ENCODE measurements at regions not wholly inside any gene's neighbourhood (a gene's known extent, or its start where the extent isn't known, plus 50 kb on each side); places are given as distances from the start of the nearest gene placed in this dataset.

DNA sequence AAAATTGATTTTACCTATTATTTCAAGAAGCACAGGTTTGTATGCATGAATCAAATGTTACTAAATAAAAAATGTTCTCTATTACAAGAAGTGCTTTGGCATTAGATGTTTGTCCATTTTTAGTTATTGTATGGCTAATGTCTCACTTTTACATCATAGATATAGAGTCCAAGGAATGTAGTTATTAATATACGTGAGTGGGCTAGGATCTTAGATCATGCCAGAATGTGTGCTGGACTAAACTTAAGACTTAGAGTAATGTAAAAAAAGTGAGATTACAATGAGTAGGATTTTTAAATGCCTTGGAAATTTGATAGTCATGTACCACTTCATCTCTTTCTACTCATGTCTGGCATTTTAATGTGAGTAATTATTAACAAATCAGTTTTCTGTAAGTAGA is 196.6 kb downstream of the ARL4A start:
- H3K4me2 ChIP-seq (ENCODE audit: insufficient read depth, low read length) = peak overlapping the region; percentile 6
- H3K27me3 ChIP-seq (ENCODE audit: insufficient read depth, low read length) = no peaks in the 10 kb centered on the region
- no peaks in the 10 kb centered on the region for H3K79me2 ChIP-seq (ENCODE audit: insufficient read depth, low read length)
- no peaks in the 10 kb centered on the region for H3K9me3 ChIP-seq (ENCODE audit: low read depth, low read length)
- TF ChIP-seq, protein P1, sequence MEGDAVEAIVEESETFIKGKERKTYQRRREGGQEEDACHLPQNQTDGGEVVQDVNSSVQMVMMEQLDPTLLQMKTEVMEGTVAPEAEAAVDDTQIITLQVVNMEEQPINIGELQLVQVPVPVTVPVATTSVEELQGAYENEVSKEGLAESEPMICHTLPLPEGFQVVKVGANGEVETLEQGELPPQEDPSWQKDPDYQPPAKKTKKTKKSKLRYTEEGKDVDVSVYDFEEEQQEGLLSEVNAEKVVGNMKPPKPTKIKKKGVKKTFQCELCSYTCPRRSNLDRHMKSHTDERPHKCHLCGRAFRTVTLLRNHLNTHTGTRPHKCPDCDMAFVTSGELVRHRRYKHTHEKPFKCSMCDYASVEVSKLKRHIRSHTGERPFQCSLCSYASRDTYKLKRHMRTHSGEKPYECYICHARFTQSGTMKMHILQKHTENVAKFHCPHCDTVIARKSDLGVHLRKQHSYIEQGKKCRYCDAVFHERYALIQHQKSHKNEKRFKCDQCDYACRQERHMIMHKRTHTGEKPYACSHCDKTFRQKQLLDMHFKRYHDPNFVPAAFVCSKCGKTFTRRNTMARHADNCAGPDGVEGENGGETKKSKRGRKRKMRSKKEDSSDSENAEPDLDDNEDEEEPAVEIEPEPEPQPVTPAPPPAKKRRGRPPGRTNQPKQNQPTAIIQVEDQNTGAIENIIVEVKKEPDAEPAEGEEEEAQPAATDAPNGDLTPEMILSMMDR (IDR thresholded peaks at IDR 0.05; ENCODE audit: extremely low read depth, low read depth, low read length) = no peak
- no peaks in the 10 kb centered on the region for H4K20me1 ChIP-seq (ENCODE audit: insufficient read depth, low read length)
- H3K27ac ChIP-seq (ENCODE audit: low read depth, low read length) = no peak overlapping the region
- no peaks in the 10 kb centered on the region for H3K36me3 ChIP-seq (ENCODE audit: insufficient read depth, low read length)
- no peak for DNase-seq (ENCODE audit: insufficient read length, low spot score, missing footprints)
- H2AFZ ChIP-seq (ENCODE audit: low read length) = peak overlapping the region; percentile 5
- H3K4me3 ChIP-seq (ENCODE audit: insufficient read depth, low read length) = no peak overlapping the region
- H3K4me1 ChIP-seq (ENCODE audit: insufficient read depth, low read length) = peaks cover 14% of the 10 kb centered on the region

DNA sequence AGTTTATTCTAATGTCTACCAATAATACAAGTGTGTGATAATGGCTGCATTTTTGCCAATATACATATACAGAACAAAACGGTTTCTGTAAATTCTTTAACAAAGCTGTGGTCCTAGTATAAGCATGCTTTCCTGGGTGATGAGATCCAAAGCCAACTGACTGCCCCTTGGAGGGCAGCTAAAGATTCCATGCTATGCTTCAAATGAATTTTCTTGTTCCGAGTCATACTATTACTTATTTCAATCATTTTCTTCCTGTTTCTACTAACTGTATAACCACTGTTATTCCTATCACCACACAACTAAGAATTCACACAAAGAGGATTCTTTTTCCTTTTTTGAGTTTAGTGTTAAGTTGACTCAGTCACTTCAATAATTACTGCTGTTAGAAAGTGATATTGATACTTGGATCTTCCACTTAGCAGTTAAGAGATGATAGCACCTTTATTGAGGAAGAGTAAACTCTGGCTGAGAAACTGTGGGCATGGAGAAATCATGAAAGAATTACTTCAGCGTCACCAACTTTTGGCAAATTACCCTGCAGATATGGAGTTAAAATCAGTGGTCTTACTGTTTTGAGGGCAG is 197.5 kb downstream of the ARL4A start:
- Histone ChIP-seq H3K4me1 (ENCODE audit: insufficient read depth, low read length) (peaks cover 17% of the 10 kb centered on the region), H3K79me2 (ENCODE audit: insufficient read depth, low read length) (no peaks in the 10 kb centered on the region), H3K36me3 (ENCODE audit: insufficient read depth, low read length) (no peaks in the 10 kb centered on the region), H3K27me3 (ENCODE audit: insufficient read depth, low read length) (no peaks in the 10 kb centered on the region), H4K20me1 (ENCODE audit: insufficient read depth, low read length) (no peaks in the 10 kb centered on the region), H3K9me3 (ENCODE audit: low read depth, low read length) (no peaks in the 10 kb centered on the region), H3K4me3 (ENCODE audit: insufficient read depth, low read length) (no peak overlapping the region), H2AFZ (ENCODE audit: low read length) (peak overlapping the region; percentile 7), H3K27ac (ENCODE audit: low read depth, low read length) (peak overlapping the region; percentile 17), H3K4me2 (ENCODE audit: insufficient read depth, low read length) (no peak overlapping the region)
- no peak for DNase-seq (ENCODE audit: insufficient read length, low spot score, missing footprints)
- TF ChIP-seq, protein P1 (IDR thresholded peaks at IDR 0.05; ENCODE audit: extremely low read depth, low read depth, low read length) = no peak

DNA sequence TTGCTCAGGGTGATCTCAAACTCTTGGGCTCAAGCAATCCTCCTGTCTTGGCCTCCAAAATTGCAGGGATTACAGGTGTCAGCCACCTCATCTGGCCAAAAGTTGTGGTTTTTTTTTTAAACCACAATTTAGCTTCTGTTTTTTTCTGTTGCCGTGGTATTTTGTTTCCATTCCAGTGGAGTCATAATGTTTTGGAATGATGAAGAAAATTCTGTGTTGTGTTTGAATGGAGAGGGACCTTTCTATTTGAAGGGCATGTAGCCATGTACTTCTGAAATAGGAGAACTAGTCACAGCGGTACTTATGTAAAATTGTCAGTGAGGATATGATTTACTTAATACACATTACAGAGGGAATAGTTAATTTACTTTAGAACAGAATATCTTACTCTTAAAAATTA is 201.3 kb downstream of the ARL4A start:
- peak overlapping the region; percentile 31 for H3K4me2 ChIP-seq (ENCODE audit: insufficient read depth, low read length)
- no peak overlapping the region for H2AFZ ChIP-seq (ENCODE audit: low read length)
- DNase-seq (ENCODE audit: insufficient read length, low spot score, missing footprints) = no peak
- no peaks in the 10 kb centered on the region for H3K36me3 ChIP-seq (ENCODE audit: insufficient read depth, low read length)
- TF ChIP-seq, protein P1 (IDR thresholded peaks at IDR 0.05; ENCODE audit: extremely low read depth, low read depth, low read length) = no peak
- H3K9me3 ChIP-seq (ENCODE audit: low read depth, low read length) = no peaks in the 10 kb centered on the region
- no peak overlapping the region for H3K4me3 ChIP-seq (ENCODE audit: insufficient read depth, low read length)
- H3K27ac ChIP-seq (ENCODE audit: low read depth, low read length) = peak overlapping the region; percentile 65
- H3K4me1 ChIP-seq (ENCODE audit: insufficient read depth, low read length) = peaks cover 17% of the 10 kb centered on the region
- no peaks in the 10 kb centered on the region for H3K27me3 ChIP-seq (ENCODE audit: insufficient read depth, low read length)
- no peaks in the 10 kb centered on the region for H4K20me1 ChIP-seq (ENCODE audit: insufficient read depth, low read length)
- no peaks in the 10 kb centered on the region for H3K79me2 ChIP-seq (ENCODE audit: insufficient read depth, low read length)

DNA sequence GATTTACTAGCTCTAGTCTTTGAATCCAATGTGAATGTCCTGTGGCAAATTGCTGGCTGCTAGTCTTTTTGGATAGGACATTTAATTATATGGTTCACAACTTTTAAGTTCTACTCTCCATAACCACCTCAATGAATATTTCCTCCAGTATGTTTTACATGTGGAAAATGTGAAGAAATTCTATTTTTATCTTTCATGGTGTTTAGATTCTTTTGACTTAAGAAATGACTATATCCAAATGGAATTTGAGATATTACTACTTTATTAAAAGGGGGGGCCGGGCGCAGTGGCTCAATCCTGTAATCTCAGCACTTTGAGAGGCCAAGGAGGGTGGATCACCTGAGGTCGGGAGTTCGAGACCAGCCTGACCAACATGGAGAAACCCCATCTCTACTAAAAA is 202.0 kb downstream of the ARL4A start:
- Histone ChIP-seq H3K9me3 (ENCODE audit: low read depth, low read length) (no peaks in the 10 kb centered on the region), H3K4me3 (ENCODE audit: insufficient read depth, low read length) (no peak overlapping the region), H3K79me2 (ENCODE audit: insufficient read depth, low read length) (no peaks in the 10 kb centered on the region), H3K4me2 (ENCODE audit: insufficient read depth, low read length) (peak overlapping the region; percentile 31), H3K4me1 (ENCODE audit: insufficient read depth, low read length) (peaks cover 15% of the 10 kb centered on the region), H2AFZ (ENCODE audit: low read length) (no peak overlapping the region), H3K27me3 (ENCODE audit: insufficient read depth, low read length) (no peaks in the 10 kb centered on the region), H3K36me3 (ENCODE audit: insufficient read depth, low read length) (no peaks in the 10 kb centered on the region), H4K20me1 (ENCODE audit: insufficient read depth, low read length) (no peaks in the 10 kb centered on the region), H3K27ac (ENCODE audit: low read depth, low read length) (peak overlapping the region; percentile 65)
- TF ChIP-seq, protein P1 (IDR thresholded peaks at IDR 0.05; ENCODE audit: extremely low read depth, low read depth, low read length) = no peak
- no peak for DNase-seq (ENCODE audit: insufficient read length, low spot score, missing footprints)
